GM12891 (cell line): ENCODE measurements at regions not wholly inside any gene's neighbourhood (a gene's known extent, or its start where the extent isn't known, plus 50 kb on each side); places are given as distances from the start of the nearest gene placed in this dataset.

Experiments used
- DNase-seq: peaks from one replicate; pipeline ENCODE4 v3.0.0; 2011; ENCODE audit warnings: low spot score; ENCODE audit not compliant: insufficient read length
- FAIRE-seq: peaks from 2 replicates; lab custom pipeline; 2011; peaks lifted over from hg19 to GRCh38; lab: Jason Lieb, UNC
- PAX5 ChIP-seq: IDR thresholded peaks from 2 replicates; pipeline ENCODE4 v1.6.1; 2011; ENCODE audit warnings: low read length, moderate library complexity, mild to moderate bottlenecking; ENCODE audit not compliant: insufficient read depth, severe bottlenecking
- POLR2A ChIP-seq: IDR thresholded peaks from 2 replicates; pipeline ENCODE4 v1.6.1; 2011; ENCODE audit warnings: low read depth, low read length, control low read depth
- POLR2AphosphoS5 ChIP-seq: IDR thresholded peaks from 2 replicates; pipeline ENCODE4 v1.6.1; 2011; ENCODE audit warnings: low read depth, low read length, control low read depth
- POU2F2 ChIP-seq: IDR thresholded peaks from 2 replicates; pipeline ENCODE4 v1.6.1; 2011; ENCODE audit warnings: low read depth, mild to moderate bottlenecking, control low read depth, low read length, moderate library complexity
- SPI1 ChIP-seq: IDR thresholded peaks from 2 replicates; pipeline ENCODE4 v1.6.1; 2011; ENCODE audit warnings: low read depth, low read length, control low read depth
- TAF1 ChIP-seq: IDR thresholded peaks from 2 replicates; pipeline ENCODE4 v1.6.1; 2011; ENCODE audit warnings: low read depth, low read length, control low read depth

GRCh38 chr18:77708826-77709506, 459.3 kb downstream of the GALR1 start:
- DNase-seq = no peak
- no peak for FAIRE-seq
- TF ChIP-seq POLR2AphosphoS5 (no peak), TAF1 (no peak), SPI1 (no peak), PAX5 (no peak), POU2F2 (no peak), POLR2A (no peak)

GRCh38 chr18:77711096-77711495, 461.4 kb downstream of the GALR1 start:
- FAIRE-seq (no peak), DNase-seq (no peak)
- TF ChIP-seq TAF1 (no peak), SPI1 (no peak), POLR2A (no peak), PAX5 (no peak), POU2F2 (no peak), POLR2AphosphoS5 (no peak)

GRCh38 chr18:77714716-77715115, 465.1 kb downstream of the GALR1 start:
- FAIRE-seq (no peak), DNase-seq (no peak)
- TF ChIP-seq SPI1 (no peak), TAF1 (no peak), POLR2AphosphoS5 (no peak), POU2F2 (no peak), POLR2A (no peak), PAX5 (no peak)

- DNase-seq = no peak
- TF ChIP-seq TAF1 (no peak), POLR2AphosphoS5 (no peak), POU2F2 (no peak), SPI1 (no peak), POLR2A (no peak), PAX5 (no peak)
- no peak for FAIRE-seq
Measured at GRCh38 chr18:77716282-77716681, 466.6 kb downstream of the GALR1 start.

- no peak for DNase-seq
- FAIRE-seq = no peak
- TF ChIP-seq POLR2AphosphoS5 = no peak
- TF ChIP-seq PAX5 = no peak
- no peak for TF ChIP-seq TAF1
- no peak for TF ChIP-seq POU2F2
- no peak for TF ChIP-seq POLR2A
- TF ChIP-seq SPI1 = no peak
Measured at GRCh38 chr18:77733292-77733903, 483.8 kb downstream of the GALR1 start.

GRCh38 chr18:77736842-77737241, 487.2 kb downstream of the GALR1 start:
- no peak for DNase-seq

GRCh38 chr18:77737405-77737804, 487.8 kb downstream of the GALR1 start:
- no peak for TF ChIP-seq POLR2AphosphoS5
- no peak for TF ChIP-seq PAX5
- TF ChIP-seq TAF1 = no peak
- no peak for TF ChIP-seq POLR2A
- TF ChIP-seq POU2F2 = no peak
- TF ChIP-seq SPI1 = no peak
- no peak for FAIRE-seq
- DNase-seq = no peak

More at GRCh38 chr18:77736842-77737241, 487.2 kb downstream of the GALR1 start:
- no peak for FAIRE-seq
- no peak for TF ChIP-seq POLR2AphosphoS5
- TF ChIP-seq POU2F2 = no peak
- TF ChIP-seq TAF1 = no peak
- no peak for TF ChIP-seq PAX5
- no peak for TF ChIP-seq SPI1
- no peak for TF ChIP-seq POLR2A

- no peak for FAIRE-seq
- TF ChIP-seq POLR2AphosphoS5 = no peak
- TF ChIP-seq POU2F2 = no peak
- no peak for TF ChIP-seq SPI1
- no peak for TF ChIP-seq TAF1
- no peak for TF ChIP-seq POLR2A
- no peak for DNase-seq
Measured at GRCh38 chr18:77749089-77749488, 499.4 kb downstream of the GALR1 start.

GRCh38 chr18:77750006-77750405, 500.4 kb downstream of the GALR1 start:
- no peak for FAIRE-seq
- TF ChIP-seq POLR2A (no peak), POU2F2 (no peak), POLR2AphosphoS5 (no peak), PAX5 (no peak), TAF1 (no peak), SPI1 (no peak)
- no peak for DNase-seq

- DNase-seq (no peak), FAIRE-seq (no peak)
- TF ChIP-seq POLR2AphosphoS5 = no peak
- TF ChIP-seq SPI1 = no peak
- no peak for TF ChIP-seq TAF1
- TF ChIP-seq POLR2A = no peak
- TF ChIP-seq POU2F2 = no peak
- TF ChIP-seq PAX5 = no peak
Measured at GRCh38 chr18:77754475-77755044, 504.9 kb downstream of the GALR1 start.
